Parathyroid adenoma (tissue), 2 donors: ENCODE measurements at regions not wholly inside any gene's neighbourhood (a gene's known extent, or its start where the extent isn't known, plus 50 kb on each side); places are given as distances from the start of the nearest gene placed in this dataset.
A peak's percentile ranks its signal among the peaks of the same experiment; 100 is the strongest.

Source experiments
- H2AFZ ChIP-seq: fragments of 300-600 bp; sonication (generic); one replicate; pipeline ENCODE4 v1.7.0; 2017; ENCODE audit warnings: antibody characterized with exemption, mild to moderate bottlenecking
- H3K27ac ChIP-seq: fragments of 300-600 bp; sonication (generic); one replicate; pipeline ENCODE4 v1.7.0; 2017
- H3K27me3 ChIP-seq: fragments of 300-600 bp; sonication (generic); one replicate; pipeline ENCODE4 v1.7.0; 2017; ENCODE audit warnings: low read length; ENCODE audit not compliant: control insufficient read depth, insufficient read depth
- H3K36me3 ChIP-seq: fragments of 300-600 bp; sonication (generic); one replicate; pipeline ENCODE4 v1.7.0; 2017; ENCODE audit warnings: low read length; ENCODE audit not compliant: control insufficient read depth, insufficient read depth
- H3K4me1 ChIP-seq: fragments of 300-600 bp; sonication (generic); one replicate; pipeline ENCODE4 v1.7.0; 2017; ENCODE audit warnings: control low read depth
- H3K4me2 ChIP-seq: fragments of 300-600 bp; sonication (generic); one replicate; pipeline ENCODE4 v1.7.0; 2017; ENCODE audit warnings: low read length
- H3K4me3 ChIP-seq: fragments of 300-600 bp; sonication (generic); one replicate; pipeline ENCODE4 v1.7.0; 2017; ENCODE audit warnings: low read depth, low read length
- H3K79me2 ChIP-seq: fragments of 300-600 bp; sonication (generic); one replicate; pipeline ENCODE4 v1.7.0; 2017; ENCODE audit warnings: control low read depth
- H3K9ac ChIP-seq: fragments of 300-600 bp; sonication (generic); one replicate; pipeline ENCODE4 v1.7.0; 2017; ENCODE audit warnings: mild to moderate bottlenecking
- H3K9me3 ChIP-seq: fragments of 300-600 bp; sonication (generic); one replicate; pipeline ENCODE4 v1.7.0; 2017; ENCODE audit warnings: low read length; ENCODE audit not compliant: control insufficient read depth
- TF ChIP-seq, protein P1 (sequence below): fragments of 300-600 bp; sonication (generic); IDR thresholded peaks from one replicate; pipeline ENCODE4 v1.7.0; 2017; ENCODE audit warnings: antibody characterized with exemption, mild to moderate bottlenecking
- donor health status: primary hyperparathyroidism.

DNA sequence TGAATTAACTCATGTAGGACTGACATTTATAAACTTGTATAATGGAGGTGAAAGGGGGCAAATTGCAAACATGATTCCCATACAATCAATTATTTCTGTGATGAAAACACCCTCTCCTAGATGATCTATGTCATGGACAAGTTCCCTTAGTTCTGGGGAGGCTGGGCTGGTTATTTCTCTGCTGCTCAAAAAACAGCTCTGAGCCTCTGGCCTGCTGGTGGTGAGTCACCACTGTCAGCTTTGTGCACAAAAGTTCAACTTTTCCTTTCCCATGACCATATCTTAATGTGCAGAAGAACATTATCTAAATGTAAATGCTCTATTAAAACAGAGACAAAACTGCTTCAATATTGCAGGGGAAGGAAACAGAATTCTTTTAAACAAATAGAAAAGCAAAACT lies 85.0 kb downstream of the HMHB1 start:
- Histone ChIP-seq H3K27me3 (no peaks in the 10 kb centered on the region), H3K4me1 (no peaks in the 10 kb centered on the region), H3K9me3 (no peaks in the 10 kb centered on the region), H2AFZ (no peak overlapping the region), H3K79me2 (no peaks in the 10 kb centered on the region), H3K4me3 (no peak overlapping the region), H3K27ac (no peak overlapping the region), H3K36me3 (no peaks in the 10 kb centered on the region), H3K9ac (no peak overlapping the region), H3K4me2 (no peak overlapping the region)
- TF ChIP-seq, protein P1, sequence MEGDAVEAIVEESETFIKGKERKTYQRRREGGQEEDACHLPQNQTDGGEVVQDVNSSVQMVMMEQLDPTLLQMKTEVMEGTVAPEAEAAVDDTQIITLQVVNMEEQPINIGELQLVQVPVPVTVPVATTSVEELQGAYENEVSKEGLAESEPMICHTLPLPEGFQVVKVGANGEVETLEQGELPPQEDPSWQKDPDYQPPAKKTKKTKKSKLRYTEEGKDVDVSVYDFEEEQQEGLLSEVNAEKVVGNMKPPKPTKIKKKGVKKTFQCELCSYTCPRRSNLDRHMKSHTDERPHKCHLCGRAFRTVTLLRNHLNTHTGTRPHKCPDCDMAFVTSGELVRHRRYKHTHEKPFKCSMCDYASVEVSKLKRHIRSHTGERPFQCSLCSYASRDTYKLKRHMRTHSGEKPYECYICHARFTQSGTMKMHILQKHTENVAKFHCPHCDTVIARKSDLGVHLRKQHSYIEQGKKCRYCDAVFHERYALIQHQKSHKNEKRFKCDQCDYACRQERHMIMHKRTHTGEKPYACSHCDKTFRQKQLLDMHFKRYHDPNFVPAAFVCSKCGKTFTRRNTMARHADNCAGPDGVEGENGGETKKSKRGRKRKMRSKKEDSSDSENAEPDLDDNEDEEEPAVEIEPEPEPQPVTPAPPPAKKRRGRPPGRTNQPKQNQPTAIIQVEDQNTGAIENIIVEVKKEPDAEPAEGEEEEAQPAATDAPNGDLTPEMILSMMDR: no peak

DNA sequence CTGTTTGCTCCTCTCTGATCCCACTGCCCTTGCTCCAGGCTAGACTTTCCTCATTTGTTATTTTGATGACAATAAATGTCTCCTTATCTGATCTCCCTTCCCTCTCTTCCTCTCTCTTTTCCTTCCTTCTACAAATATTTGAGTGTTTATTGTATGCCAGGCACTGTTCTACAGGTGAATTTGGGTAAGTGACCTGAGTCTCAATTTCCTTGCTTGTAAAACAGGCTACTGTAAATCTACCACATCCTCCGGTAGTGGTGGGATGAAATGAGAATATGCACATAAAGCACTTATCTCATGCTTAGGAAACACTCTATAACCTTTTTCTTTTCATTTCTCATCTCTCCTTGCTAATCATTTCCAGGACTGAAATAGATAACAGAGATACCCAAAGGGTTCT lies 86.4 kb downstream of the HMHB1 start:
- Histone ChIP-seq H3K4me1 (no peaks in the 10 kb centered on the region), H3K9me3 (no peaks in the 10 kb centered on the region), H3K4me3 (no peak overlapping the region), H3K36me3 (no peaks in the 10 kb centered on the region), H2AFZ (peak overlapping the region; percentile 47), H3K27ac (no peak overlapping the region), H3K9ac (no peak overlapping the region), H3K79me2 (no peaks in the 10 kb centered on the region), H3K27me3 (no peaks in the 10 kb centered on the region), H3K4me2 (no peak overlapping the region)
- TF ChIP-seq, protein P1: no peak

DNA sequence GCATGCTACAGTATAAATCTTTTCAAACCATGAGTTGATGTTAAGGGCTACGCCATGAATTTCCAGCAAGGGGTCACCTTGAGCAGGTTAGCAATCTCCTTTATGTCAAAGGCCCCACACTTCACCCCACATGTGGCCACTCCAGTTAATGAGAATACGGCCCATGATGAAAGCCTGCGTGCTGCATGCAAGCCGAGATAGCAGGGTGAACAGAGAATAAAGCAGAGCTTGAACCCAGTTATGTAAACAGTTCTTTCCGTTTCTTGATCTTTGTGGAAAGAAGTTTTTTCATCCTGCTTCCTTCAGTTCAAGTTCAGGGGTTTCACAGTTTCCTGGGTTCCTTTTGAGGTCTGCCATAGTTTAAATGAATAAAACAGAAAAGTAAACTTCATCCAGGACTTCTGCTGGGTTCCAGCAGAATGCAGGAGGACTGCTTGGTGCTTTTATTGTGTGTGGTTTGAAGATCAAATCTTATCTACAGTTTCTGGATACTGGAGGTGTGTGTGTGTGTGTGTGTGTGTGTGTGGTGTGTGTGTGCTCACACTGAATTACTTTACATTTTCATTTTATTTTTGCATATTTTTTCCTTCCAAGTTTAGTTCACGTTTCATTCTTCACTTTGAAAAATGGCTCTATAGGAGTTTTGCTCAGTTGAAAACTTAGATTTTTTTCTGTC lies 87.1 kb downstream of the HMHB1 start:
- no peaks in the 10 kb centered on the region for H3K4me1 ChIP-seq
- H3K4me3 ChIP-seq: no peak overlapping the region
- H2AFZ ChIP-seq: peak overlapping the region; percentile 47
- TF ChIP-seq, protein P1: no peak
- H3K9me3 ChIP-seq: no peaks in the 10 kb centered on the region
- H3K4me2 ChIP-seq: no peak overlapping the region
- H3K9ac ChIP-seq: no peak overlapping the region
- no peaks in the 10 kb centered on the region for H3K79me2 ChIP-seq
- no peaks in the 10 kb centered on the region for H3K27me3 ChIP-seq
- no peak overlapping the region for H3K27ac ChIP-seq
- no peaks in the 10 kb centered on the region for H3K36me3 ChIP-seq

DNA sequence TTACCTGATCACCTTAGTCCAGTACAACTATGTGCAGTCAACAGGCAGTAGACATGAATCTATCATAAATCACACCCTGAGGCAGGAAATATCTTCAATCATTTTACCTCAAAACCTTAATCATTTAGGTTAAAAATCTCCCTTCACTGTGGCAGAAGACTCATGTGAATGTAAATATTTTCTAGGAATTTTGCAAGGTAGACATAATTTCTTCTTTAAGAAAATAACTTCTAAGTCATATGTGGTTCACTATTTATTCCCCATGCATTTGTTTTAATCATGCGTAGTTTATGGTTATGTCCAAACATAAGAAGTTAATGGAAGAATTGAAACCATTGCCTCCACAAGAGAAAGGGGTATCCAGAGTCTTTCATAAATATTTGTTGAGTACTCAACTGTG lies 97.0 kb downstream of the HMHB1 start:
- Histone ChIP-seq H2AFZ (no peak overlapping the region), H3K4me1 (no peaks in the 10 kb centered on the region), H3K79me2 (no peaks in the 10 kb centered on the region), H3K4me2 (no peak overlapping the region), H3K9ac (no peak overlapping the region), H3K27ac (no peak overlapping the region), H3K36me3 (no peaks in the 10 kb centered on the region), H3K9me3 (no peaks in the 10 kb centered on the region), H3K27me3 (no peaks in the 10 kb centered on the region), H3K4me3 (no peak overlapping the region)
- TF ChIP-seq, protein P1: no peak
